ENCODE measurements at regions not wholly inside any gene's neighbourhood (a gene's known extent, or its start where the extent isn't known, plus 50 kb on each side); places are given as distances from the start of the nearest gene placed in this dataset.

- TF ChIP-seq GATA2 (IDR thresholded peaks at IDR 0.05; ENCODE audit: low read depth, low read length): peak; percentile 40; the same call in 1 of the 2 replicates
- no peak for TF ChIP-seq GATA3 (IDR thresholded peaks at IDR 0.05; ENCODE audit: low read depth, low read length)
These were observed 276.3 kb downstream of the DNAJB9 start for GRCh38 chr7:108845951-108846350.

Measured in SH-SY5Y (cell line).